Right lobe of liver (tissue), 6 donors: ENCODE measurements at regions not wholly inside any gene's neighbourhood (a gene's known extent, or its start where the extent isn't known, plus 50 kb on each side); places are given as distances from the start of the nearest gene placed in this dataset.
A peak's percentile ranks its signal among the peaks of the same experiment; 100 is the strongest.

ENCODE experiments used
- ATAC-seq, 4 donors: fragments of 200-7000 bp; cut with Tn5 transposase; one replicate each; pipeline ENCODE4 v1.9.1; 2020; ENCODE audit warnings: mild to moderate bottlenecking in 4 of 4, moderate library complexity in 4 of 4
- DNase-seq, 3 donors: peaks; one replicate each; pipeline ENCODE4 v3.0.0-alpha.2; 2020
- H3K27ac ChIP-seq, 3 donors: fragments of 200-600 bp; one replicate each; pipeline ENCODE4 v1.8.0; 2022
- H3K27me3 ChIP-seq, 2 donors: fragments of 200-600 bp; one replicate each; pipeline ENCODE4 v1.8.0; 2022
- H3K36me3 ChIP-seq, 4 donors: fragments of 200-600 bp; sonication (generic) in 1 of 4; one replicate each; pipeline versions ENCODE4 v1.5.1 to v1.8.0; 2017 to 2022; ENCODE audit warnings: control low read depth in 1 of 4
- H3K4me1 ChIP-seq, 4 donors: fragments of 200-600 bp; sonication (generic) in 1 of 4; one replicate each; pipeline versions ENCODE4 v1.5.1 to v1.8.0; 2017 to 2022; ENCODE audit warnings: control low read depth in 1 of 4
- H3K4me3 ChIP-seq, 3 donors: fragments of 200-600 bp; one replicate each; pipeline ENCODE4 v1.8.0; 2022
- H3K9me3 ChIP-seq, 4 donors: fragments of 200-600 bp; sonication (generic) in 1 of 4; one replicate each; pipeline versions ENCODE4 v1.5.1 to v1.8.0; 2017 to 2022; ENCODE audit warnings: control low read depth in 1 of 4
- POLR2A ChIP-seq: fragments of 450-650 bp; IDR thresholded peaks from one replicate; pipeline ENCODE4 v1.6.1; 2017; ENCODE audit warnings: antibody characterized with exemption, mild to moderate bottlenecking
- WGBS: methylation state at CpG from one replicate; pipeline ENCODE4 v1.1.6; 2018; ENCODE audit warnings: low coverage, low lambda C conversion rate; ENCODE audit not compliant: insufficient coverage; ENCODE audit errors: missing lambda C conversion rate; 5-methylcytosine and 5-hydroxymethylcytosine counted together
- intact Hi-C, 2 donors: fragments of 100-400 bp; cut with DNase I; formaldehyde crosslinking; loops; one replicate each; pipeline versions ENCODE4 v1.11.2 to v1.14.1; 2022
- TF ChIP-seq, protein P1 (sequence below), 4 donors: fragments of 200-600 bp in 3 of 4; fragments of 450-650 bp in 1 of 4; IDR thresholded peaks; one replicate each; pipeline versions ENCODE4 v1.5.1 to v1.8.0; 2016 to 2022; ENCODE audit warnings: antibody characterized with exemption in 4 of 4, mild to moderate bottlenecking in 2 of 4
- donor health status: DM: no; HTN: yes; CAD: no.
- donor health status: DM: no; HTN: no; CAD: no.
- donor health status: DM: no; HTN: no; CAD: no.
- donor health status: DM: no; HTN: yes; CAD: no.
- donor health status: DM: no; HTN: yes; CAD: no.

DNA sequence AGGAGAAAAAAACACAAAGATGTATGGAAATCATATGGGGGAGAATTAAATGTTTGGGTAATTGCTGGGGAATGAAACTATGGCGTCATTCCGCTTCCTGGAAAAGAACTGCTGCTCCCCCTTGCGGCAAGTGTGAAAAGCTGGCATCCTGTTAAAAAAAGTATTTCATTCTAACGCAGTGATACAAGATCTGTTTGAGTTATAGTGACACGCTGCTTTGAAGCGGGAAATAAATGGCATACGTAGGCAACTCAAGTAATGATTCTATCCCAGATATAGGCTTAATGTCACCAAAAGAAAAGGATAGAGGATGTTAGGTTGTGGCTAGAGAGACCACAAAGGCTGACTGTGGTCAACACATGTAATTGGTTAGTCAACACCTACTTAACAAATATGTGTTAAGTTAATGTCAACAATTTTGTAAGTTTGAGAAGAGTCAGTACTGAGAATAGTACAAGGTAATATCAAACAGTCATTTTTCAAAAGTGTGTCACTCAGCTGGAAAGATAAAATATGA, 70.2 kb upstream of the ALDH1A1 start:
- peak; percentile 44 to 68 (median 54) for DNase-seq
- 2% methylated on average over 7 of the region's 7 CpGs for WGBS

DNA sequence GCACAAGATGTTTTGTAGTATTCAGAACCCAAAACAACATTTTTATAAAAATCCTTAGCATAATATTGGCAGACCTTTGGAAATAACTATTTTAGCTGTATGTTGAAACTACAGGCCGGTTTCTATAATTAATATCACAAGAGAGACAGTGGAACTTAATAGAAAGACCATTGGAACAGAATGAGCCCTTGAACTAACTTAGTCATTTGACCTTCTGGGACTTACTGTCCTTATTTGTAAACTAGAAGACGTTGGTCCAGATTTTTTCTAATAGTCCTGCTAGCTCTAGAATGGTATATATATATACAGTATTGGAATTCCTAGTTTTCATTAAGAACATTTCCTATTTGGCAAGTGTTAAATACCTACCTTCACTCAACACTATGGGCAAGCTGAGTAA, 69.5 kb upstream of the ALDH1A1 start:
- 39% methylated on average over 2 of the region's 2 CpGs for WGBS
- H3K27me3 ChIP-seq, result no peaks in the 10 kb centered on the region
- ATAC-seq (peak in 2 of 4 donors; percentile 16 to 19), DNase-seq (no peak)
- no peaks in the 10 kb centered on the region for H3K4me1 ChIP-seq
- H3K36me3 ChIP-seq, result no peaks in the 10 kb centered on the region
- H3K27ac ChIP-seq, result peak overlapping the region in 1 of 3 donors; percentile 5
- TF ChIP-seq, protein P1, sequence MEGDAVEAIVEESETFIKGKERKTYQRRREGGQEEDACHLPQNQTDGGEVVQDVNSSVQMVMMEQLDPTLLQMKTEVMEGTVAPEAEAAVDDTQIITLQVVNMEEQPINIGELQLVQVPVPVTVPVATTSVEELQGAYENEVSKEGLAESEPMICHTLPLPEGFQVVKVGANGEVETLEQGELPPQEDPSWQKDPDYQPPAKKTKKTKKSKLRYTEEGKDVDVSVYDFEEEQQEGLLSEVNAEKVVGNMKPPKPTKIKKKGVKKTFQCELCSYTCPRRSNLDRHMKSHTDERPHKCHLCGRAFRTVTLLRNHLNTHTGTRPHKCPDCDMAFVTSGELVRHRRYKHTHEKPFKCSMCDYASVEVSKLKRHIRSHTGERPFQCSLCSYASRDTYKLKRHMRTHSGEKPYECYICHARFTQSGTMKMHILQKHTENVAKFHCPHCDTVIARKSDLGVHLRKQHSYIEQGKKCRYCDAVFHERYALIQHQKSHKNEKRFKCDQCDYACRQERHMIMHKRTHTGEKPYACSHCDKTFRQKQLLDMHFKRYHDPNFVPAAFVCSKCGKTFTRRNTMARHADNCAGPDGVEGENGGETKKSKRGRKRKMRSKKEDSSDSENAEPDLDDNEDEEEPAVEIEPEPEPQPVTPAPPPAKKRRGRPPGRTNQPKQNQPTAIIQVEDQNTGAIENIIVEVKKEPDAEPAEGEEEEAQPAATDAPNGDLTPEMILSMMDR (IDR thresholded peaks at IDR 0.05), result no peak
- TF ChIP-seq POLR2A, result no peak
- no peaks in the 10 kb centered on the region for H3K9me3 ChIP-seq
- no peak overlapping the region for H3K4me3 ChIP-seq
- intact Hi-C loops, result no loop called here

More for the DNA sequence above, 70.2 kb upstream of the ALDH1A1 start:
- Histone ChIP-seq H3K4me1 (no peaks in the 10 kb centered on the region), H3K36me3 (no peaks in the 10 kb centered on the region), H3K9me3 (no peaks in the 10 kb centered on the region), H3K4me3 (no peak overlapping the region), H3K27ac (peak overlapping the region in 2 of 3 donors; percentile 8 to 12), H3K27me3 (no peaks in the 10 kb centered on the region)
- ATAC-seq, result peak; percentile 95 to 98 (median 96)
- intact Hi-C loops, result no loop called here
- TF ChIP-seq POLR2A, result no peak
- TF ChIP-seq, protein P1 (IDR thresholded peaks at IDR 0.05), result peak; percentile 77 to 93 (median 90)

DNA sequence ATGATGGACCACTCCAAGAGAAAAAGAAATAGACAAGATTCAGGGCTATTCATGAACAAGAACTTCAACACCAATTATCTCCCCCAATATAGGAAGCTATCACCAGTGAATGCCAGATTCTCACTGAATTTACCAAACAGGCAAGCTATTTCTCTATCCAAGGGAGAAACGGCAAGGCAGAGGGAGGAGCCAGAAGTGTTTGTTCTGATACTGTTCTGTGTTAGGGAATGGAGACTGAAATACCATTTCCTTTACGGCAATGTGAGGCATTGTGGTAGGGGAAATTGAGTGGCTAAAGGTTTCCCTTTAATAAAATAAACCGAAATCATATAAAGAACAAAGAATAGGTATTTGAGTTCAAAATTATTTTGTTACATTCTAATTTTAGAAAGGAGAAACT, 68.0 kb upstream of the ALDH1A1 start:
- Histone ChIP-seq H3K4me1 (no peaks in the 10 kb centered on the region), H3K36me3 (no peaks in the 10 kb centered on the region), H3K27me3 (no peaks in the 10 kb centered on the region), H3K4me3 (no peak overlapping the region), H3K27ac (no peak overlapping the region), H3K9me3 (no peaks in the 10 kb centered on the region)
- intact Hi-C loops, result no loop called here
- TF ChIP-seq, protein P1 (IDR thresholded peaks at IDR 0.05), result no peak
- TF ChIP-seq POLR2A, result no peak
- 63% methylated on average over 3 of the region's 3 CpGs for whole genome bisulfite sequencing
- no peak for ATAC-seq
- no peak for DNase-seq

DNA sequence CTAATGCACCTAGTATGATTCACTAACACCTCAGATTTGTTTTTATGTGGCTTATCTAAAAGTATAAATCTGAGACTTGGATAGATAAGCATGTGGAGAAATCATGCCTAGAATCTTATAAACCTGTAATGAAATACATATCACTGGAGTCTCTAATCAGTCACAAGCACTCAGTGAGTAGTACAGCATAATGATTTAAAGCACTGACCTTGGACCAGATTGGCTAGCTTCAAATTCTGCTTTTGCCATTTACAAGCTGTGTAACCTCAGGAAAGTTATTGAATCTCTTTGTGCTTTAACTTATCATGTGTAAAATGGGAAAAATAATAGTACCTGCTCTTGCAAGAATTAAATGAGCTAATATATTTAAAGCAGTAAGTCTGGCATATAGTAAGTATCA, 61.2 kb upstream of the ALDH1A1 start:
- DNase-seq (no peak), ATAC-seq (no peak)
- no peaks in the 10 kb centered on the region for H3K36me3 ChIP-seq
- no peaks in the 10 kb centered on the region for H3K27me3 ChIP-seq
- intact Hi-C loops, result no loop called here
- TF ChIP-seq, protein P1 (IDR thresholded peaks at IDR 0.05), result no peak
- TF ChIP-seq POLR2A, result no peak
- no peaks in the 10 kb centered on the region for H3K9me3 ChIP-seq
- no peak overlapping the region for H3K27ac ChIP-seq
- no peaks in the 10 kb centered on the region for H3K4me1 ChIP-seq
- H3K4me3 ChIP-seq, result no peak overlapping the region

DNA sequence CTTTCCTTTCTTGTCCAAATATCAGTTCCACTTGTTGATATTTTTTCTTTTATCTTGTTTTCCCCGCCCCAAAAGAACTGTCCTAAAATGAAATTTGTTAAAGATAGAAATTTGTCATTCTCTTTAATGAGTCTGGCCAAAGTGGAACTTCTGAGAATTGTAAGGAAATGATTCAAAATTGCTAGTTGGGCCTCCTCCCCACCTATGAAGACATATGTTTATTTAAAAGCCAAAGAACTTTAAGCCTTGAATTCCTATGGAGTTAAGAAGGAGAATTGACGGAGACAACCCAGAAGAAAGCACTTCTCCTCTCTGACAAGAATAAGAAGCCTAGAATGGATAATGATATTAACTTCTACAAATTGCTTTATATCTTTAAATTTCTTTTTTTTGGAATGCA, 59.1 kb upstream of the ALDH1A1 start:
- H3K9me3 ChIP-seq, result no peaks in the 10 kb centered on the region
- no peaks in the 10 kb centered on the region for H3K36me3 ChIP-seq
- H3K4me1 ChIP-seq, result no peaks in the 10 kb centered on the region
- 80% methylated on average over 2 of the region's 2 CpGs for WGBS
- H3K27me3 ChIP-seq, result no peaks in the 10 kb centered on the region
- intact Hi-C loops, result no loop called here
- no peak for ATAC-seq
- no peak overlapping the region for H3K4me3 ChIP-seq
- DNase-seq, result no peak
- no peak overlapping the region for H3K27ac ChIP-seq
- TF ChIP-seq, protein P1 (IDR thresholded peaks at IDR 0.05), result no peak
- TF ChIP-seq POLR2A, result no peak
